Spleen (tissue), 7 donors: ENCODE measurements at regions not wholly inside any gene's neighbourhood (a gene's known extent, or its start where the extent isn't known, plus 50 kb on each side); places are given as distances from the start of the nearest gene placed in this dataset.

ENCODE experiments used
- CTCF ChIP-seq, 11 experiments: fragments of 200-600 bp in 7 of 11; fragments of 450-650 bp in 4 of 11; sonication (generic) in 4 of 11; IDR thresholded peaks in 8 of 11; conservative IDR thresholded peaks in 3 of 11; 1 replicate in 7 of 11; 2 replicates in 4 of 11; pipeline versions ENCODE4 v1.4.0 to v1.8.0; 2016 to 2021; ENCODE audit warnings: antibody characterized with exemption in 11 of 11, inconsistent platforms in 4 of 11, mild to moderate bottlenecking in 1 of 11
- POLR2A ChIP-seq, 3 donors: fragments of 450-650 bp; IDR thresholded peaks; one replicate each; pipeline ENCODE4 v1.5.1; 2017; ENCODE audit warnings: antibody characterized with exemption in 3 of 3, mild to moderate bottlenecking in 1 of 3
- donor health status: DM: no; HTN: no; CAD: no; lungs with moderate emphysema.
- donor health status: DM: no; HTN: no; CAD: no.
- donor health status: DM: no; HTN: no; CAD: no.

DNA sequence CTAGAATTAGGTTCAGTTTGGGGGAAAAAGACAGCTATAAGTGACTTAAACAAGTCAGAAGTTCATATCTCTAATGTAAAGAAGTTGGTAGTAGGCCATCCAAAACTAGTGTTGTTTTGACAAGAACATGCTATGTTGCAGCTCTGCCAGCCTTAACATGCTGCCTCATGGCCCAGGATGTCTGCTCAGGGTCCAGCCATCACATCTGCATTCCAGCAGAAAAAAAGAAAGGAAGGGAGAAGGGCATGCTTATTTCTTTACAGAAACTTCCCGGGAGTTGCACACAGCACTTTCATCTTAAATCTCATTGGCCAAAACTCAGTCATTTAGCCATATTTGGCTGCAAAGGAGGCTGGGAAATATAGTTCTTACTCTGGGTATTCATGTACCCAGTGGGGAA, 400.4 kb upstream of the PODXL start:
- TF ChIP-seq POLR2A (IDR thresholded peaks at IDR 0.05) (no peak), CTCF (IDR thresholded peaks at IDR 0.05 in 8 of 11, conservative IDR thresholded peaks at IDR 0.05 in 3 of 11) (no peak)
